PC-9 (cell line): ENCODE measurements at regions not wholly inside any gene's neighbourhood (a gene's known extent, or its start where the extent isn't known, plus 50 kb on each side); places are given as distances from the start of the nearest gene placed in this dataset.

Experiments
- BruUV-seq: library from RNA; stranded (reverse); fragments of 400-500 nt; replicated peaks from 2 replicates; lab custom pipeline; 2021; lab: Mats Ljungman, UMichigan
- CTCF ChIA-PET: fragments of 300-600 bp; sonication (Branson Sonifier 250); formaldehyde crosslinking; loops from one replicate; lab custom pipeline; 2022; ENCODE audit warnings: antibody characterized with exemption; lab: Charles Lee
- POLR2A ChIA-PET: fragments of 300-600 bp; sonication (Branson Sonifier 250); formaldehyde crosslinking; loops from one replicate; lab custom pipeline; 2022; ENCODE audit warnings: antibody characterized with exemption; ENCODE audit not compliant: unreplicated experiment; lab: Charles Lee
- DNase-seq, 2 experiments: peaks; one replicate each; pipeline versions ENCODE4 v3.0.0 to v3.0.0-alpha.2; 2015 to 2022; ENCODE audit warnings: mixed read lengths in 1 of 2
- H2AFZ ChIP-seq: fragments of 200-600 bp; sonication (generic); 2 replicates; pipeline ENCODE4 v1.8.1; 2017; ENCODE audit warnings: antibody characterized with exemption
- H3F3A ChIP-seq: fragments of 200-600 bp; sonication (generic); 2 replicates; pipeline ENCODE4 v1.8.1; 2017; ENCODE audit warnings: antibody characterized with exemption, mild to moderate bottlenecking, low read depth; ENCODE audit not compliant: insufficient read depth
- H3K27ac ChIP-seq: fragments of 200-600 bp; sonication (generic); 2 replicates; pipeline ENCODE4 v1.6.1; 2016; ENCODE audit warnings: mixed run types
- H3K27me3 ChIP-seq: fragments of 200-600 bp; sonication (generic); 2 replicates; pipeline ENCODE4 v1.6.1; 2016; ENCODE audit warnings: low read depth, mixed run types; ENCODE audit not compliant: insufficient read depth
- H3K36me3 ChIP-seq: fragments of 200-600 bp; sonication (generic); 2 replicates; pipeline ENCODE4 v1.6.1; 2016; ENCODE audit warnings: low read depth, mixed run types
- H3K4me1 ChIP-seq: fragments of 200-600 bp; sonication (generic); replicated peaks from 2 replicates; pipeline ENCODE4 v1.6.1; 2016; ENCODE audit warnings: mixed run types; ENCODE audit not compliant: insufficient read depth
- H3K4me2 ChIP-seq: fragments of 200-600 bp; sonication (generic); 2 replicates; pipeline ENCODE4 v1.6.1; 2017; ENCODE audit warnings: mixed run types
- H3K4me3 ChIP-seq: fragments of 200-600 bp; sonication (generic); 2 replicates; pipeline ENCODE4 v1.6.1; 2016; ENCODE audit warnings: mixed run types
- H3K79me2 ChIP-seq: fragments of 200-600 bp; sonication (generic); 2 replicates; pipeline ENCODE4 v1.6.1; 2017; ENCODE audit warnings: low read depth, mixed run types
- H3K9me2 ChIP-seq: fragments of 200-600 bp; sonication (generic); 2 replicates; pipeline ENCODE4 v1.8.1; 2017; ENCODE audit warnings: mild to moderate bottlenecking; ENCODE audit not compliant: insufficient read depth
- H3K9me3 ChIP-seq: fragments of 200-600 bp; sonication (generic); 2 replicates; pipeline ENCODE4 v1.8.1; 2016; ENCODE audit warnings: low read depth; ENCODE audit not compliant: insufficient read depth
- H4K20me1 ChIP-seq: fragments of 200-600 bp; sonication (generic); 2 replicates; pipeline ENCODE4 v1.8.1; 2017; ENCODE audit not compliant: insufficient read depth
- EZH2 ChIP-seq: fragments of 200-600 bp; sonication (generic); IDR thresholded peaks from 2 replicates; pipeline ENCODE4 v1.8.0; 2017; ENCODE audit warnings: antibody characterized with exemption, low read depth
- intact Hi-C: fragments of 100-400 bp; cut with micrococcal nuclease; formaldehyde crosslinking; loops from one replicate; pipeline ENCODE4 v1.10.0; 2022; ENCODE audit not compliant: unreplicated experiment
- TF ChIP-seq, protein P1 (sequence below): fragments of 200-600 bp; sonication (generic); conservative IDR thresholded peaks from 2 replicates; pipeline ENCODE4 v1.6.1; 2017; ENCODE audit warnings: mixed run types, antibody characterized with exemption, mild to moderate bottlenecking, moderate library complexity

DNA sequence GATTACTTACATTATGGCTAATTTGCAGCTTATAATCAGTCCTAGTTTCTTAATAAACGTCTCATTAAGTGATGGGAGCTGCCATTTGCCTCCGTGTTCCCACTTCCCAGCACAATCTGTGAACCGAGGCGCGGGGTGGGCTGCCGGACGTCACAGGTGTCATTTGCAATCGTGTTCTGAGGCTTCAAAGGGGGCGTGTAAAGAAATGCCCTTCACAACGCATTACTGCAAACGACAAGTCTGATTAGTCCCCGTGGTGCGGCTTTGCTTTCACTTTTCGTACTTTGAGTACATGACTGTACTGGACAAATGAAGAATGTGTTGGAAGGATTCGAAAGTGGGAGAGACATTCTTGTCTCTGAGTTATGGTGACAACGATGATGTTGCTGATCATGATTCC is 614.2 kb upstream of the ADARB2 start:
- no peak for DNase-seq
- intact Hi-C loops, result no loop called here
- no TSS peak for BruUV-seq
- no peaks in the 10 kb centered on the region for H3K9me2 ChIP-seq
- no peak overlapping the region for H2AFZ ChIP-seq
- no peaks in the 10 kb centered on the region for H3K36me3 ChIP-seq
- H3K4me3 ChIP-seq, result no peak overlapping the region
- ChIA-PET POLR2A (no interaction called here), CTCF (no interaction called here)
- TF ChIP-seq, protein P1, sequence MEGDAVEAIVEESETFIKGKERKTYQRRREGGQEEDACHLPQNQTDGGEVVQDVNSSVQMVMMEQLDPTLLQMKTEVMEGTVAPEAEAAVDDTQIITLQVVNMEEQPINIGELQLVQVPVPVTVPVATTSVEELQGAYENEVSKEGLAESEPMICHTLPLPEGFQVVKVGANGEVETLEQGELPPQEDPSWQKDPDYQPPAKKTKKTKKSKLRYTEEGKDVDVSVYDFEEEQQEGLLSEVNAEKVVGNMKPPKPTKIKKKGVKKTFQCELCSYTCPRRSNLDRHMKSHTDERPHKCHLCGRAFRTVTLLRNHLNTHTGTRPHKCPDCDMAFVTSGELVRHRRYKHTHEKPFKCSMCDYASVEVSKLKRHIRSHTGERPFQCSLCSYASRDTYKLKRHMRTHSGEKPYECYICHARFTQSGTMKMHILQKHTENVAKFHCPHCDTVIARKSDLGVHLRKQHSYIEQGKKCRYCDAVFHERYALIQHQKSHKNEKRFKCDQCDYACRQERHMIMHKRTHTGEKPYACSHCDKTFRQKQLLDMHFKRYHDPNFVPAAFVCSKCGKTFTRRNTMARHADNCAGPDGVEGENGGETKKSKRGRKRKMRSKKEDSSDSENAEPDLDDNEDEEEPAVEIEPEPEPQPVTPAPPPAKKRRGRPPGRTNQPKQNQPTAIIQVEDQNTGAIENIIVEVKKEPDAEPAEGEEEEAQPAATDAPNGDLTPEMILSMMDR, result no peak
- TF ChIP-seq EZH2, result no peak
- H4K20me1 ChIP-seq, result no peaks in the 10 kb centered on the region
- no peaks in the 10 kb centered on the region for H3K79me2 ChIP-seq
- H3K4me2 ChIP-seq, result 0 out of 2 replicates have a peak overlapping the region, but pooled peaks have one; percentile 19
- H3F3A ChIP-seq, result no peaks in the 10 kb centered on the region
- no peak overlapping the region for H3K27ac ChIP-seq
- no peaks in the 10 kb centered on the region for H3K4me1 ChIP-seq
- peaks cover 21% of the 10 kb centered on the region; the same call in 1 of the 2 replicates for H3K27me3 ChIP-seq
- no peaks in the 10 kb centered on the region for H3K9me3 ChIP-seq

DNA sequence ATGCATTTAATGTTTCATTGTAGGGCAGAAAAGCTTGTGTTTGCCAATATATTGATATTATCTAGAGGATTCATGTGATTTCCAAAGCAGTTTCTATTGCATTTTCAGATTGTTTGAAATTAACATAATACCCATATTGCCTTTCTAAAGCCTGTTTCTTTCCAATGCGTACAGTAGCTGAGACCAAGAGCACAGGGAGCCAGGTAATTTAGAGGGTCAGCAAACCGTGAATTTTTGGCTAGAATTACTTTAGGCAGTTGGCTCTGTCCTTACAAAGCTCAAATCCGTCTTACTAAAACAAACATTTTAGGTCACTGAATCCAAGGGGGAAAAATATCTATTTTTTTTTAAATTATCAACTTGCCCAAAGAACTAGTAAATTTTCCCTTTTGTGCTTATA is 604.9 kb upstream of the ADARB2 start:
- ChIA-PET POLR2A (no interaction called here), CTCF (no interaction called here)
- no TSS peak for BruUV-seq
- TF ChIP-seq, protein P1, result no peak
- no peak for TF ChIP-seq EZH2
- DNase-seq, result no peak
- Histone ChIP-seq H3F3A (no peaks in the 10 kb centered on the region), H3K9me3 (no peaks in the 10 kb centered on the region), H3K79me2 (no peaks in the 10 kb centered on the region), H3K27me3 (peaks cover 19% of the 10 kb centered on the region), H3K27ac (no peak overlapping the region), H3K4me3 (no peak overlapping the region), H3K4me1 (no peaks in the 10 kb centered on the region), H3K9me2 (no peaks in the 10 kb centered on the region), H3K36me3 (no peaks in the 10 kb centered on the region), H3K4me2 (no peak overlapping the region), H4K20me1 (no peaks in the 10 kb centered on the region), H2AFZ (no peak overlapping the region)
- intact Hi-C loops, result no loop called here

DNA sequence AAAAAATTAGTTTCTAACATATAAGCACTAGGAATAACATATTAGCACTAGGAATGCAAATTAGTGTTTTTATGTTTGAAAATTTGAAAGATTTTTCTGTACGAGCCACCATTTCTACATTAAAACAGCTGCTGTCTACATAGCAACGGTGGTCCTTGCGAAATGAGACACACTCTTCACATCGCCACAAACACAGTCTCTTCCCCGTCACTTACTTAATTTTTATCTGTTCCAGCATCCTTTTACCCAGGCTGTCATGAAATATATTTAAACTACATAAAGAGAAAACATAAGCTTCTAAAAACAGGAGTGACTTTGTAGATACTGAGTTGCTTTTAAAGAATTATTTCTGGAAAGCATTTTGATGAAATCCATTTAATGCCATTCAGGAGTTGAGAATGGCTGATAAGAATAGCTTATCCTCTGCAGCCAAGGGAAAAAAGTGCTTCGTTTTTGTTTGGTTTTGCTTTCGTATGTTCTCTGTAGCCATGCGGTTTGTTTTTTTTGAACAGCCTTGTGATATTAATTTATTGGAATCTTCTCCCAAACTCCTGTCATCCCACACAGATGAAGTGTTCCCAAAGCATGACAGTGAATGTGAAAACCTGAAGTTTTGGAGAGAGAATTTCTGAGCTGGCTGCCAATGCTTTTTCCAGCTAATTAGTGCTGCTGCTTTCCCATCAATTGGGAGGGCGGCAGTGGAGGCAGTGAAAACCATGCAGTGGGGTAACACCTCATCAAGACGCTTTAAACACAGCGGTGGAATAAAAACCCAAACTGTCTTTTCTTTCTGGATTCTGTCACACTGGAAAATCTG is 603.7 kb upstream of the ADARB2 start:
- no peak overlapping the region for H3K27ac ChIP-seq
- no peaks in the 10 kb centered on the region for H3K9me2 ChIP-seq
- H3F3A ChIP-seq, result no peaks in the 10 kb centered on the region
- no peaks in the 10 kb centered on the region for H4K20me1 ChIP-seq
- H3K4me1 ChIP-seq, result no peaks in the 10 kb centered on the region
- intact Hi-C loops, result no loop called here
- no peaks in the 10 kb centered on the region for H3K9me3 ChIP-seq
- POLR2A ChIA-PET, result no interaction called here
- DNase-seq, result no peak
- CTCF ChIA-PET, result no interaction called here
- no peak overlapping the region for H2AFZ ChIP-seq
- TF ChIP-seq EZH2, result no peak
- TF ChIP-seq, protein P1, result no peak
- BruUV-seq, result no TSS peak
- H3K27me3 ChIP-seq, result peaks cover 19% of the 10 kb centered on the region
- no peak overlapping the region for H3K4me3 ChIP-seq
- no peak overlapping the region for H3K4me2 ChIP-seq
- no peaks in the 10 kb centered on the region for H3K79me2 ChIP-seq
- H3K36me3 ChIP-seq, result no peaks in the 10 kb centered on the region
